ENCODE measurements at regions not wholly inside any gene's neighbourhood (a gene's known extent, or its start where the extent isn't known, plus 50 kb on each side); places are given as distances from the start of the nearest gene placed in this dataset.

DNA sequence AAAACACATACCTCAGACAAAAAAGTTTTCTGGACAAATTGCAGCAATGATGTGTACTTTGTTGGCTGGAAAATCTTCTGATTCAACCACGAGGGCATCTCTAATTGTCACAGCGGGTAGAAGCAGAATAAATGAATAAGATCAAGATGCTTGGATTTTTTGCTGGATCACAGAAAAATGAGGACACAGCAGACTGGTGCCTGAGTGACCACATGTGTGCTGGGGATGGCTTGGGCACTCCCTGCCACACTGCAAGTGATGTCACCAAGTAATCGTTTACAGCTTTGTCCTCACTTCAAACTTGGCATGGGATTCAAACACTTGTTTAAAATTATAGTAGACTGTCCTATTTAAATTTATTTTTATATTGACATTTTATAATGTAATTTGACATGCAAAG is 557.0 kb downstream of the SPRY1 start:
- DNase-seq: no peak
- in situ Hi-C loops (cut with HindIII; ENCODE audit: low pct_ligation_motif_present, low sequenced_read_pairs): no loop called here
- Histone ChIP-seq H3K27me3 (replicated peaks) (no peaks in the 10 kb centered on the region), H3K36me3 (replicated peaks) (no peaks in the 10 kb centered on the region), H3K4me3 (ENCODE audit: low read depth, low read length) (no peak overlapping the region), H3K27ac (no peak overlapping the region)
- TF ChIP-seq, protein P1, sequence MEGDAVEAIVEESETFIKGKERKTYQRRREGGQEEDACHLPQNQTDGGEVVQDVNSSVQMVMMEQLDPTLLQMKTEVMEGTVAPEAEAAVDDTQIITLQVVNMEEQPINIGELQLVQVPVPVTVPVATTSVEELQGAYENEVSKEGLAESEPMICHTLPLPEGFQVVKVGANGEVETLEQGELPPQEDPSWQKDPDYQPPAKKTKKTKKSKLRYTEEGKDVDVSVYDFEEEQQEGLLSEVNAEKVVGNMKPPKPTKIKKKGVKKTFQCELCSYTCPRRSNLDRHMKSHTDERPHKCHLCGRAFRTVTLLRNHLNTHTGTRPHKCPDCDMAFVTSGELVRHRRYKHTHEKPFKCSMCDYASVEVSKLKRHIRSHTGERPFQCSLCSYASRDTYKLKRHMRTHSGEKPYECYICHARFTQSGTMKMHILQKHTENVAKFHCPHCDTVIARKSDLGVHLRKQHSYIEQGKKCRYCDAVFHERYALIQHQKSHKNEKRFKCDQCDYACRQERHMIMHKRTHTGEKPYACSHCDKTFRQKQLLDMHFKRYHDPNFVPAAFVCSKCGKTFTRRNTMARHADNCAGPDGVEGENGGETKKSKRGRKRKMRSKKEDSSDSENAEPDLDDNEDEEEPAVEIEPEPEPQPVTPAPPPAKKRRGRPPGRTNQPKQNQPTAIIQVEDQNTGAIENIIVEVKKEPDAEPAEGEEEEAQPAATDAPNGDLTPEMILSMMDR (IDR thresholded peaks at IDR 0.05; ENCODE audit: low read depth, low read length, missing control alignments): no peak

DNA sequence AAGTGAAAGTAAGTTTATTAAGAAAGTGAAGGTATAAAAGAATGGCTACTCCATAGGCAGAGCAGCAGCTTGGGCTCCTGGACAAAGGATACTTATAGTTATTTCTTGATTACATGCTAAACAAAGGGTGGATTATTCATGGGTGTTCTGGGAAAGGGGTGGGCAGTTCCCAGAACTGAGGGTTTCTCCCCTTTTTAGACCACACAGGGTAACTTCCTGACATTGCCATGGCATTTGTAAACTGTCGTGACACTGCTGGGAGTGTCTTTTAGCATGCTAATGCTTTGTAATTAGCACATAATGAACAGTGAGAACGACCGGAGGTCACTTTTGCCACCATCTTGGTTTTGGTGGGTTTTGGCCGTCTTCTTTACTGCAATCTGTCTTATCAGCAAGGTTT is 557.6 kb downstream of the SPRY1 start:
- no peak overlapping the region for H3K27ac ChIP-seq
- TF ChIP-seq, protein P1 (IDR thresholded peaks at IDR 0.05; ENCODE audit: low read depth, low read length, missing control alignments): no peak
- no peaks in the 10 kb centered on the region for H3K36me3 ChIP-seq (replicated peaks)
- H3K27me3 ChIP-seq (replicated peaks): no peaks in the 10 kb centered on the region
- no peak overlapping the region for H3K4me3 ChIP-seq (ENCODE audit: low read depth, low read length)
- DNase-seq: no peak
- in situ Hi-C loops (cut with HindIII; ENCODE audit: low pct_ligation_motif_present, low sequenced_read_pairs): no loop called here

DNA sequence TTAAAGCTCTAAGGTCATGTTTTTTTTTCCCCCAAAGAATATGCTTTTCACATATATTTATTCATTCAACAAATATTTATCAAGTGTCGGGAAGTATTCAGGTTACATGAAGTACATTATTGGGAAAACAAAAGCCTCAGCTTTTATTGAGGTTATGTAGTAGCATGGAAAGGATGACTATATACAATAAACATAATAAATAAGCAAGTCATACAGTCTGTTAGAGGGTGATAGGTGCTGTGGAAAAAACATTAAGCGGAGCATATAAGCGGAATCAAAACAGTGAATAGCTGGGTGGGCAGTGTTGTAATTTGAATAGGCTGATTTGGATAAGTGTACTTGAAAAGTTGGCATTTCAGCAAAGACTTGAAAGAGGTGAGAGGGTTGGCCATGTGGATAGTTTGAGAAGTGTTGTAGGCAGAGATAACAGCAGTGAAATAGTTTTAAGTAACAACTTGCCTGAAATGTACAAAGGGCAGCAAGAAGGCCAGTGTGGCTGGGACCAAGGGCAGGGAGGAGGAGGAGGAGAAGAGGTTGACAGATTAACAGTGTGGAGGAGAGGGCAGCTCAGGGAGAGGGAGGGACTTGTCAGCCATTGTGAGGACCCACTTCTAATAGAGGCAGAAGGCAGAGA is 558.7 kb downstream of the SPRY1 start:
- TF ChIP-seq, protein P1 (IDR thresholded peaks at IDR 0.05; ENCODE audit: low read depth, low read length, missing control alignments): no peak
- no peak overlapping the region for H3K4me3 ChIP-seq (ENCODE audit: low read depth, low read length)
- H3K27ac ChIP-seq: no peak overlapping the region
- no peaks in the 10 kb centered on the region for H3K36me3 ChIP-seq (replicated peaks)
- no peak for DNase-seq
- H3K27me3 ChIP-seq (replicated peaks): no peaks in the 10 kb centered on the region
- in situ Hi-C loops (cut with HindIII; ENCODE audit: low pct_ligation_motif_present, low sequenced_read_pairs): no loop called here

DNA sequence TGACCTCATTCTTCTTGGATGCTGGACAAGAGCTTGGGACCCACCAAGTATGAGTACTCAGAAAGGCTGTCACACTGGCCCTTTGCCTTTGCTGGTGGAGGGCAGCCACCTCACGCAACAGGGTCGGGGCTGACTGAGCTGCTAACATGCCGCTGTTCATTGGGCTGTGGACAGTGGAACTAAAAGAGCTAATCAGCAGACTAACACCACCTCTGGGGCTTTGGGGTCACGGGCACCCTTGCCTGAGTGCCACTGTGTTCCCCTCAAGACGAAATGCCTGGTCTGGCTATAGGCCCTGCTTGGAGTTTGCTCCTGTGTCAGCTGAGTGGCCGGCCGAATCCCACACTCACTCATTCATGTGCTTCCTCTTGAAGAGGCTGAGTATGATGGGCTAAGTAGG is 559.6 kb downstream of the SPRY1 start:
- Histone ChIP-seq H3K27ac (no peak overlapping the region), H3K4me3 (ENCODE audit: low read depth, low read length) (no peak overlapping the region), H3K27me3 (replicated peaks) (no peaks in the 10 kb centered on the region), H3K36me3 (replicated peaks) (no peaks in the 10 kb centered on the region)
- in situ Hi-C loops (cut with HindIII; ENCODE audit: low pct_ligation_motif_present, low sequenced_read_pairs): no loop called here
- TF ChIP-seq, protein P1 (IDR thresholded peaks at IDR 0.05; ENCODE audit: low read depth, low read length, missing control alignments): no peak
- no peak for DNase-seq

DNA sequence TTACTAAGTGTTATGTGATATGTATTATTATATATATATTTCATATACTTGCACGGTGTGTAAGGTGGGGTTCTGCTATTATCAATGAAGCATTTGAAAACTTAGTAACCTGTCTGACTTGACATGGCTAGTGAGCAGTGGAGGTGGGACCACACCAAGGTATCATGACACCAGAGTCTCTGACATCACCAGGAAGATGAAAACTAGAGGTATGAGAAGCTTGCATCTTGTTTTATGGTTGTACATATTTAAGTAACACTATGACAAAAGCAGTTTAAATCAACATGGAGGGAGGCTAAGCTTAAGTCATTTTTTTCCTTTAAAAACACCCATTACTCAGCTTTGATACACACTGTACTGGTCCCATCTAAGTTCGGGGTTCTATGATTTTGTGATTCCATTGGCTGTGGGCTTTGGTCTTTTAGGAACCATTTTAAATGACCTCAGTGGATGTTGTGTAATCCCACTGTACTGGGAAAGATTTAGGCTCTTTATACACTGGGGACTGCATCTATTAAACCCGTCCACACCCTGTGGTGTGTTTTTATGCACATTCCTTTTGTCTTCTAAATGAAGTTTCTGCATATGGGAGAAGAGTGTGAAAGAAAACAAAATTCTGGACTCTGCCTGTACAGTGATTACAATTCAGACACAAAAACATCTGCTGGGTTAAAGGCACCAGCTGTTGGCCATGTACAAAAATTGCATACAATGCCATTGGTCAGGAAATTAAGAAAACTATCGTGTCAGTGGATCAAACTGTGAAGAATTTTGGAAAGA is 570.6 kb downstream of the SPRY1 start:
- H3K27ac ChIP-seq: no peak overlapping the region
- no peaks in the 10 kb centered on the region for H3K27me3 ChIP-seq (replicated peaks)
- DNase-seq: no peak
- in situ Hi-C loops (cut with HindIII; ENCODE audit: low pct_ligation_motif_present, low sequenced_read_pairs): no loop called here
- TF ChIP-seq, protein P1 (IDR thresholded peaks at IDR 0.05; ENCODE audit: low read depth, low read length, missing control alignments): no peak
- H3K4me3 ChIP-seq (ENCODE audit: low read depth, low read length): no peak overlapping the region
- H3K36me3 ChIP-seq (replicated peaks): no peaks in the 10 kb centered on the region

Data from brain microvascular endothelial cell (primary cell).